Neural progenitor cell (in vitro differentiated cells): ENCODE measurements at regions not wholly inside any gene's neighbourhood (a gene's known extent, or its start where the extent isn't known, plus 50 kb on each side); places are given as distances from the start of the nearest gene placed in this dataset.

ENCODE experiments used
- CTCF ChIP-seq: fragments of 200-600 bp; sonication (generic); IDR thresholded peaks from 2 replicates; pipeline ENCODE4 v1.5.1; 2017; ENCODE audit warnings: antibody characterized with exemption, mild to moderate bottlenecking
- EZH2phosphoT487 ChIP-seq: fragments of 200-600 bp; sonication (generic); IDR thresholded peaks from 2 replicates; pipeline ENCODE4 v1.6.1; 2017; ENCODE audit warnings: antibody characterized with exemption

- TF ChIP-seq CTCF (no peak), EZH2phosphoT487 (no peak)
Observed at GRCh38 chr7:16028636-16029035, 342.2 kb upstream of the MEOX2 start.
